Natural killer cell (primary cell): ENCODE measurements at regions not wholly inside any gene's neighbourhood (a gene's known extent, or its start where the extent isn't known, plus 50 kb on each side); places are given as distances from the start of the nearest gene placed in this dataset.

Source experiments
- ATAC-seq, 3 donors: fragments of 150-1000 bp in 2 of 3; fragments of 200-7000 bp in 1 of 3; cut with Tn5 transposase; 1 replicate in 1 of 3; 2 replicates in 2 of 3; pipeline ENCODE4 v1.10.0; 2021; ENCODE audit warnings: mild to moderate bottlenecking in 2 of 3, moderate library complexity in 2 of 3
- DNase-seq, 2 donors: peaks; one replicate each; pipeline versions ENCODE4 v3.0.0 to v3.0.0-alpha.2; 2013 to 2021; ENCODE audit warnings: mixed read lengths in 1 of 2
- H3K27ac ChIP-seq: one replicate; pipeline ENCODE4 v1.5.1; 2013; ENCODE audit warnings: mild to moderate bottlenecking, low read length
- H3K27me3 ChIP-seq: one replicate; pipeline ENCODE4 v1.6.1; 2013; ENCODE audit warnings: low read length; ENCODE audit not compliant: control insufficient read depth, insufficient read depth
- H3K36me3 ChIP-seq: one replicate; pipeline ENCODE4 v1.6.1; 2013; ENCODE audit warnings: low read length; ENCODE audit not compliant: control insufficient read depth, insufficient read depth
- H3K4me1 ChIP-seq: one replicate; pipeline ENCODE4 v1.6.1; 2013; ENCODE audit warnings: low read length; ENCODE audit not compliant: control insufficient read depth, insufficient read depth
- H3K4me3 ChIP-seq: one replicate; pipeline ENCODE4 v1.5.1; 2013; ENCODE audit warnings: low read length
- H3K9me3 ChIP-seq: one replicate; pipeline ENCODE4 v1.6.1; 2013; ENCODE audit warnings: low read length; ENCODE audit not compliant: control insufficient read depth, insufficient read depth
- H3K27ac Mint-ChIP-seq, 2 donors: one replicate each; pipeline ENCODE4 v1.8.0; 2022; ENCODE audit warnings: mild to moderate bottlenecking in 2 of 2, mixed read lengths in 2 of 2, moderate library complexity in 1 of 2
- H3K27me3 Mint-ChIP-seq, 2 donors: one replicate each; pipeline ENCODE4 v1.8.0; 2022; ENCODE audit warnings: low read depth in 2 of 2, mixed read lengths in 2 of 2
- H3K36me3 Mint-ChIP-seq: one replicate; pipeline ENCODE4 v1.8.0; 2022; ENCODE audit warnings: mixed read lengths
- H3K4me1 Mint-ChIP-seq, 2 donors: one replicate each; pipeline ENCODE4 v1.8.0; 2022; ENCODE audit warnings: mixed read lengths in 2 of 2
- H3K4me3 Mint-ChIP-seq: one replicate; pipeline ENCODE4 v1.8.0; 2022; ENCODE audit warnings: mild to moderate bottlenecking, moderate library complexity, mixed read lengths
- H3K9me3 Mint-ChIP-seq, 2 donors: one replicate each; pipeline ENCODE4 v1.8.0; 2022; ENCODE audit warnings: mixed read lengths in 2 of 2
- WGBS: methylation state at CpG from one replicate; pipeline ENCODE4 v1.1.7; 2013; ENCODE audit warnings: missing lambda C conversion rate; ENCODE audit not compliant: insufficient coverage; 5-methylcytosine and 5-hydroxymethylcytosine counted together
- intact Hi-C: fragments of 100-400 bp; cut with micrococcal nuclease; formaldehyde crosslinking; loops from one replicate; pipeline ENCODE4 v1.14.2; 2022
- TF ChIP-seq, protein P1 (sequence below): fragments of 200-600 bp; IDR thresholded peaks from one replicate; pipeline ENCODE4 v1.8.0; 2022; ENCODE audit warnings: antibody characterized with exemption

DNA sequence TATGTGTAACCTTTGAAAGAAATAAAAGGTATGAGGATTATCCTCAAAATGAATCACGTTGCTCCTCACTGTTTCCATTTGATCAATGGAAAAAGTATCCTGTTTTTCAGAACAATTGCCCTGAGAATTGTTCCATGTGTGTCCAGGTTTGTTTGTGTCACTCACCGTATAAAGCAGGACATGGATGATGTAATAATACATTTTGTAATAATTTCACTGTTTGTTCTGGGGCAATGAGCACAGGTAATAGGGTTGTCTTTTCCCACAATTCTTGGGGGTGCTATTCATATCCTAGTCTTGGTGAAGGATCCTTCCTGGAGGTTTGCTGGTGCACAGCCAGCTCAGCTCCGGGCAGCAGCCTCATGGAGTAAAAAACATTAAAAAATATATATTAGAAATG lies 510.8 kb upstream of the MCTP2 start:
- no peak overlapping the region for H3K4me3 ChIP-seq
- Mint-ChIP-seq H3K27me3 (peaks cover 6 to 7% of the 10 kb centered on the region in 2 donors), H3K27ac (no peak overlapping the region), H3K36me3 (no peaks in the 10 kb centered on the region), H3K4me1 (no peaks in the 10 kb centered on the region), H3K9me3 (no peaks in the 10 kb centered on the region), H3K4me3 (no peak overlapping the region)
- no peaks in the 10 kb centered on the region for H3K9me3 ChIP-seq
- ATAC-seq (no peak), DNase-seq (no peak)
- 92% methylated on average over 1 of the region's 3 CpGs for WGBS
- TF ChIP-seq, protein P1, sequence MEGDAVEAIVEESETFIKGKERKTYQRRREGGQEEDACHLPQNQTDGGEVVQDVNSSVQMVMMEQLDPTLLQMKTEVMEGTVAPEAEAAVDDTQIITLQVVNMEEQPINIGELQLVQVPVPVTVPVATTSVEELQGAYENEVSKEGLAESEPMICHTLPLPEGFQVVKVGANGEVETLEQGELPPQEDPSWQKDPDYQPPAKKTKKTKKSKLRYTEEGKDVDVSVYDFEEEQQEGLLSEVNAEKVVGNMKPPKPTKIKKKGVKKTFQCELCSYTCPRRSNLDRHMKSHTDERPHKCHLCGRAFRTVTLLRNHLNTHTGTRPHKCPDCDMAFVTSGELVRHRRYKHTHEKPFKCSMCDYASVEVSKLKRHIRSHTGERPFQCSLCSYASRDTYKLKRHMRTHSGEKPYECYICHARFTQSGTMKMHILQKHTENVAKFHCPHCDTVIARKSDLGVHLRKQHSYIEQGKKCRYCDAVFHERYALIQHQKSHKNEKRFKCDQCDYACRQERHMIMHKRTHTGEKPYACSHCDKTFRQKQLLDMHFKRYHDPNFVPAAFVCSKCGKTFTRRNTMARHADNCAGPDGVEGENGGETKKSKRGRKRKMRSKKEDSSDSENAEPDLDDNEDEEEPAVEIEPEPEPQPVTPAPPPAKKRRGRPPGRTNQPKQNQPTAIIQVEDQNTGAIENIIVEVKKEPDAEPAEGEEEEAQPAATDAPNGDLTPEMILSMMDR: no peak
- intact Hi-C loops: no loop called here
- H3K36me3 ChIP-seq: no peaks in the 10 kb centered on the region
- no peaks in the 10 kb centered on the region for H3K4me1 ChIP-seq
- H3K27ac ChIP-seq: no peak overlapping the region
- H3K27me3 ChIP-seq: no peaks in the 10 kb centered on the region

DNA sequence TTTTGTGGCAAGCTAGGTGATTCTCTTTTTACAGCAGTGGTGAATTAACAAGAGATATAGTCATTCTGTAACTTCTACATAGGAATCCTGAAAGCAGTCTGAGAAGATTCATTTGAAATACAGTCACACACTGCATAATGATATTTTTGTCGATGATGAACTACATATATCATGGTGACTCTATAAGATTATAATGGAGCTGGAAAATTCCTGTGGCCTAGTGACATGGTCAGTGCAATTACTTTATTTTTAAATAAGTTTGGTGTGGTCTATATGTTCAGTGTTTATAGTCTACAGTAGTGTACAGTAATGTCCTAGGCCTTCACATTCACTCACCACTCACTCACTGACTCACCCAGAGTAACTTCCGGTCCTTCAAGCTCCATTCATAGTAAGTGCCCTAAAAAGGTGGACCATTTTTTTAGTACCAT lies 511.4 kb upstream of the MCTP2 start:
- no peaks in the 10 kb centered on the region for H3K9me3 ChIP-seq
- intact Hi-C loops: no loop called here

DNA sequence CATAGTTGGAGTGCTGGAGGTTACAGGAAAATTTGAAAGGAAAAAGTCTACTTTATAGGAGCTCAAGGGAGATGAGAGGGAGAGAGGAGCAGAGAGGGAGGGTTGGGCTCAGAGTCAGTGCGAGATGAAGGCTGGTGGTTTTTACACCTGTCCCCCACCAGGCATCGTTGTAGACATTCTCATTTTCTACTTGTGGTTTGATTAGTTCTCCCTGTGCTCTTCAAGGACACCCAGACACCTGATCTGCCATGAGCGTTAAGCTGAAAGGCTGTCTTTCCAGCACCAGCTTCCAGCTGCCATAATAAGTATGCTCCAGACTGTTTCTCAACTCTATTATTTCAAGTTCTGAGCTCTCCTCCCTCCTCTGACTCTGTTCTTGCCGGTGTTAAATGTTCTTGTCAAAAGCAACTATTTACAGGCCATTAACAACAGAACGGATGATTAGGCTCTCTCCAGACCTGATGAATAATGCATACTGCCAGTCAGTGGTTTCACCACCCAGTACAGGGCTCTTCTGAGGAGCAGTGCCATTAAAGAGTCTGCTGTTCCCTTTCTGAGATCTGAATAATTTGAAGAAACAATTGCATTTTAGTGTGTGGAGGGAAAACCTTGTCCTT lies 514.6 kb upstream of the MCTP2 start:
- no peaks in the 10 kb centered on the region for H3K36me3 Mint-ChIP-seq
- Histone ChIP-seq H3K4me1 (no peaks in the 10 kb centered on the region), H3K9me3 (no peaks in the 10 kb centered on the region), H3K36me3 (no peaks in the 10 kb centered on the region), H3K27me3 (no peaks in the 10 kb centered on the region), H3K27ac (no peak overlapping the region), H3K4me3 (no peak overlapping the region)
- no peaks in the 10 kb centered on the region for H3K9me3 Mint-ChIP-seq
- peaks cover 0 to 9% of the 10 kb centered on the region in 2 donors for H3K27me3 Mint-ChIP-seq
- intact Hi-C loops: no loop called here
- ATAC-seq (no peak), DNase-seq (no peak)
- H3K4me1 Mint-ChIP-seq: no peaks in the 10 kb centered on the region
- TF ChIP-seq, protein P1: no peak
- no peak overlapping the region for H3K4me3 Mint-ChIP-seq
- WGBS: 69% methylated on average over 5 of the region's 5 CpGs
- H3K27ac Mint-ChIP-seq: no peak overlapping the region

More for the DNA sequence above, 511.4 kb upstream of the MCTP2 start:
- ATAC-seq (no peak), DNase-seq (no peak)
- Histone ChIP-seq H3K27me3 (no peaks in the 10 kb centered on the region), H3K27ac (no peak overlapping the region), H3K4me1 (no peaks in the 10 kb centered on the region), H3K4me3 (no peak overlapping the region), H3K36me3 (no peaks in the 10 kb centered on the region)
- H3K4me1 Mint-ChIP-seq: no peaks in the 10 kb centered on the region
- H3K4me3 Mint-ChIP-seq: no peak overlapping the region
- H3K27me3 Mint-ChIP-seq: peaks cover 7 to 10% of the 10 kb centered on the region in 2 donors
- TF ChIP-seq, protein P1: no peak
- 88% methylated on average over 1 of the region's 2 CpGs for WGBS
- no peak overlapping the region for H3K27ac Mint-ChIP-seq
- no peaks in the 10 kb centered on the region for H3K36me3 Mint-ChIP-seq
- no peaks in the 10 kb centered on the region for H3K9me3 Mint-ChIP-seq

DNA sequence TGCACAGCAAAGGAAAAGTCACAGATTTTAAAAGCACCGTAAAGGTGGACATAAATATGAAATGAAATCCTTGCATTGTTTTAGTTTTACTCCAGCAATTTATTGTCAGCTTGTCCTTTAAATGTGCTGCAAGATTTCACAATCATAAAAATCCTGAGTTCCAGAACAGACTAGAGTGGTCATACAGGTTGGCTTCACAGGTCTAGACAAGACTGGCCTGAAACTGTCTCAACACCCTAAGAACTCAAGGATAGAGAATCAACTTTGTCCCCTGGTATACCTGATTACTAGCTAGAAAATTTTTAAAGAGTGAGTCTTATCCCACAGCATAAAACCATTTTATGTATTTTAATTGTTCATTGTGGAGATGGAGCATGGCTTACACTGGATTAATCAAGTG lies 521.7 kb upstream of the MCTP2 start:
- Histone ChIP-seq H3K27ac (no peak overlapping the region), H3K4me1 (no peaks in the 10 kb centered on the region), H3K9me3 (no peaks in the 10 kb centered on the region), H3K4me3 (no peak overlapping the region), H3K36me3 (no peaks in the 10 kb centered on the region), H3K27me3 (no peaks in the 10 kb centered on the region)
- Mint-ChIP-seq H3K4me3 (no peak overlapping the region), H3K27me3 (peaks cover 0 to 3% of the 10 kb centered on the region in 2 donors), H3K9me3 (no peaks in the 10 kb centered on the region), H3K36me3 (no peaks in the 10 kb centered on the region), H3K4me1 (no peaks in the 10 kb centered on the region), H3K27ac (no peak overlapping the region)
- TF ChIP-seq, protein P1: no peak
- no peak for ATAC-seq
- WGBS: 100% methylated on average over 1 of the region's 1 CpG
- no peak for DNase-seq
- intact Hi-C loops: no loop called here
